H9 (cell line): ENCODE measurements at regions not wholly inside any gene's neighbourhood (a gene's known extent, or its start where the extent isn't known, plus 50 kb on each side); places are given as distances from the start of the nearest gene placed in this dataset.
"Not testable (repeated sequence)": the region's sequence is repeated elsewhere in the genome, so short reads cannot be mapped to it uniquely, and the experiment has no call there.

Experiments
- DNase-seq: peaks from one replicate; pipeline ENCODE4 v3.0.0-alpha.2; 2017
- H2AFZ ChIP-seq: one replicate; pipeline ENCODE4 v1.6.1; 2013; ENCODE audit warnings: mild to moderate bottlenecking, low read length, control low read depth, moderate library complexity
- H2AK5ac ChIP-seq: 2 replicates; pipeline ENCODE4 v1.6.1; 2013; ENCODE audit warnings: low read length, control low read depth, mixed read lengths; ENCODE audit not compliant: insufficient read length
- H2BK120ac ChIP-seq: one replicate; pipeline ENCODE4 v1.6.1; 2013; ENCODE audit warnings: low read depth, mild to moderate bottlenecking, low read length, control low read depth, inconsistent platforms; ENCODE audit not compliant: poor library complexity, severe bottlenecking
- H2BK12ac ChIP-seq: 2 replicates; pipeline ENCODE4 v1.6.1; 2013; ENCODE audit warnings: low read length, control low read depth, mixed read lengths, low read depth; ENCODE audit not compliant: insufficient read length
- H2BK15ac ChIP-seq: 2 replicates; pipeline ENCODE4 v1.6.1; 2013; ENCODE audit warnings: low read depth, low read length, control low read depth
- H2BK20ac ChIP-seq: one replicate; pipeline ENCODE4 v1.6.1; 2013; ENCODE audit warnings: low read depth, mild to moderate bottlenecking, low read length, control low read depth, inconsistent platforms; ENCODE audit not compliant: poor library complexity, severe bottlenecking
- H2BK5ac ChIP-seq: 2 replicates; pipeline ENCODE4 v1.6.1; 2013; ENCODE audit warnings: low read length, control low read depth, mixed read lengths; ENCODE audit not compliant: insufficient read length
- H3K14ac ChIP-seq: 2 replicates; pipeline ENCODE4 v1.6.1; 2013; ENCODE audit warnings: low read length, control low read depth; ENCODE audit not compliant: insufficient read depth
- H3K18ac ChIP-seq: 2 replicates; pipeline ENCODE4 v1.6.1; 2013; ENCODE audit warnings: low read depth, mild to moderate bottlenecking, mixed read lengths, low read length, control low read depth; ENCODE audit not compliant: insufficient read length
- H3K23ac ChIP-seq: 2 replicates; pipeline ENCODE4 v1.6.1; 2013; ENCODE audit warnings: low read length, control low read depth, mixed read lengths, low read depth; ENCODE audit not compliant: insufficient read length
- H3K23me2 ChIP-seq: 2 replicates; pipeline ENCODE4 v1.6.1; 2013; ENCODE audit warnings: low read depth, mild to moderate bottlenecking, mixed read lengths, low read length, control low read depth; ENCODE audit not compliant: insufficient read length, poor library complexity, severe bottlenecking
- H3K27ac ChIP-seq: 2 replicates; pipeline ENCODE4 v1.5.1; 2013; ENCODE audit warnings: low read length, control low read depth, mixed read lengths, low read depth; ENCODE audit not compliant: insufficient read length
- H3K27me3 ChIP-seq: 2 replicates; pipeline ENCODE4 v1.6.1; 2013; ENCODE audit warnings: low read length, control low read depth, inconsistent platforms; ENCODE audit not compliant: insufficient read depth
- H3K4ac ChIP-seq: 2 replicates; pipeline ENCODE4 v1.6.1; 2013; ENCODE audit warnings: low read depth, mild to moderate bottlenecking, control low read depth, inconsistent platforms, low read length, moderate library complexity
- H3K4me1 ChIP-seq: 2 replicates; pipeline ENCODE4 v1.6.1; 2013; ENCODE audit warnings: low read length, control low read depth, inconsistent platforms; ENCODE audit not compliant: insufficient read depth
- H3K4me2 ChIP-seq: 2 replicates; pipeline ENCODE4 v1.6.1; 2013; ENCODE audit warnings: low read length, control low read depth, mixed read lengths; ENCODE audit not compliant: insufficient read length, insufficient read depth
- H3K56ac ChIP-seq: 2 replicates; pipeline ENCODE4 v1.6.1; 2013; ENCODE audit warnings: low read depth, mild to moderate bottlenecking, mixed read lengths, low read length, control low read depth; ENCODE audit not compliant: insufficient read length
- H3K79me1 ChIP-seq: 2 replicates; pipeline ENCODE4 v1.6.1; 2013; ENCODE audit warnings: low read depth, mild to moderate bottlenecking, moderate library complexity, low read length, control low read depth, inconsistent platforms; ENCODE audit not compliant: insufficient read depth, poor library complexity, severe bottlenecking
- H3K79me2 ChIP-seq: 2 replicates; pipeline ENCODE4 v1.6.1; 2013; ENCODE audit warnings: low read length, control low read depth, inconsistent platforms; ENCODE audit not compliant: insufficient read depth
- H3K9ac ChIP-seq: 2 replicates; pipeline ENCODE4 v1.6.1; 2013; ENCODE audit warnings: low read length, control low read depth, mixed read lengths; ENCODE audit not compliant: insufficient read length; ENCODE audit errors: extremely low read depth
- H3K9me3 ChIP-seq: one replicate; pipeline ENCODE4 v1.6.1; 2013; ENCODE audit warnings: low read depth, low read length, inconsistent platforms; ENCODE audit not compliant: control insufficient read depth
- H3T11ph ChIP-seq: one replicate; pipeline ENCODE4 v1.6.1; 2013; ENCODE audit warnings: mild to moderate bottlenecking, low read length, control low read depth, inconsistent platforms
- H4K20me1 ChIP-seq: one replicate; pipeline ENCODE4 v1.6.1; 2013; ENCODE audit not compliant: control insufficient read depth, insufficient read length, insufficient read depth
- H4K5ac ChIP-seq: 2 replicates; pipeline ENCODE4 v1.6.1; 2013; ENCODE audit warnings: low read depth, mild to moderate bottlenecking, mixed read lengths, low read length, control low read depth; ENCODE audit not compliant: insufficient read length
- H4K8ac ChIP-seq: replicated peaks from 2 replicates; pipeline ENCODE4 v1.6.1; 2013; ENCODE audit warnings: low read length, control low read depth, mixed read lengths, low read depth; ENCODE audit not compliant: insufficient read length
- H4K91ac ChIP-seq: 2 replicates; pipeline ENCODE4 v1.6.1; 2013; ENCODE audit warnings: low read depth, mild to moderate bottlenecking, moderate library complexity, mixed read lengths, low read length, control low read depth; ENCODE audit not compliant: insufficient read length
- H3K27ac Mint-ChIP-seq, 3 experiments: 2 replicates in 2 of 3; 3 replicates in 1 of 3; pipeline ENCODE4 v1.8.0; 2020 to 2021; ENCODE audit warnings: mixed read lengths in 3 of 3, mild to moderate bottlenecking in 1 of 3, moderate library complexity in 1 of 3
- H3K27me3 Mint-ChIP-seq: 2 replicates; pipeline ENCODE4 v1.8.0; 2021; ENCODE audit warnings: low read depth, mild to moderate bottlenecking, moderate library complexity, mixed read lengths
- H3K36me3 Mint-ChIP-seq, 3 experiments: 2 replicates in 2 of 3; 3 replicates in 1 of 3; pipeline ENCODE4 v1.8.0; 2020 to 2021; ENCODE audit warnings: low read depth in 3 of 3, mixed read lengths in 3 of 3; ENCODE audit not compliant: insufficient read depth in 1 of 3
- H3K4me1 Mint-ChIP-seq, 2 experiments: 2 replicates each; pipeline ENCODE4 v1.8.0; 2020; ENCODE audit warnings: mixed read lengths in 2 of 2
- H3K4me3 Mint-ChIP-seq, 2 experiments: 2 replicates in 1 of 2; 3 replicates in 1 of 2; pipeline ENCODE4 v1.8.0; 2020 to 2021; ENCODE audit warnings: mild to moderate bottlenecking in 2 of 2, mixed read lengths in 2 of 2, moderate library complexity in 1 of 2
- H3K9me3 Mint-ChIP-seq, 2 experiments: 2 replicates in 1 of 2; 3 replicates in 1 of 2; pipeline ENCODE4 v1.8.0; 2020; ENCODE audit warnings: mild to moderate bottlenecking in 2 of 2, mixed read lengths in 2 of 2, moderate library complexity in 1 of 2
- WGBS: extraction: QIAGEN DNeasy Blood & Tissue Kit; methylation state at CpG from one replicate; pipeline ENCODE4 v1.1.7; 2013; ENCODE audit warnings: missing lambda C conversion rate, low lambda C conversion rate, mixed read lengths; ENCODE audit not compliant: insufficient read length; ENCODE audit errors: extremely low coverage; 5-methylcytosine and 5-hydroxymethylcytosine counted together

GRCh38 chr2:110335415-110336049 lies 123.2 kb upstream of the MTLN start:
- H3K4me2 ChIP-seq, H3K27ac ChIP-seq, H3K18ac ChIP-seq, H3K23me2 ChIP-seq, H4K20me1 ChIP-seq, H3K79me1 ChIP-seq, H3K27me3 Mint-ChIP-seq, H2BK120ac ChIP-seq, H3T11ph ChIP-seq, H2BK5ac ChIP-seq, DNase-seq, H4K5ac ChIP-seq, H2BK20ac ChIP-seq, H3K14ac ChIP-seq, H3K36me3 Mint-ChIP-seq, H3K9me3 ChIP-seq, H4K8ac ChIP-seq, H2BK12ac ChIP-seq, H3K27ac Mint-ChIP-seq, H2BK15ac ChIP-seq, H3K9ac ChIP-seq, H2AK5ac ChIP-seq, H3K4me1 ChIP-seq, H3K79me2 ChIP-seq, H3K4ac ChIP-seq, H3K23ac ChIP-seq, H3K56ac ChIP-seq, H3K27me3 ChIP-seq, H3K4me1 Mint-ChIP-seq, H3K9me3 Mint-ChIP-seq, H3K4me3 Mint-ChIP-seq, H2AFZ ChIP-seq, H4K91ac ChIP-seq: not testable (repeated sequence)
- no CpG with 5 or more reads among the region's 10 CpGs for WGBS

DNA sequence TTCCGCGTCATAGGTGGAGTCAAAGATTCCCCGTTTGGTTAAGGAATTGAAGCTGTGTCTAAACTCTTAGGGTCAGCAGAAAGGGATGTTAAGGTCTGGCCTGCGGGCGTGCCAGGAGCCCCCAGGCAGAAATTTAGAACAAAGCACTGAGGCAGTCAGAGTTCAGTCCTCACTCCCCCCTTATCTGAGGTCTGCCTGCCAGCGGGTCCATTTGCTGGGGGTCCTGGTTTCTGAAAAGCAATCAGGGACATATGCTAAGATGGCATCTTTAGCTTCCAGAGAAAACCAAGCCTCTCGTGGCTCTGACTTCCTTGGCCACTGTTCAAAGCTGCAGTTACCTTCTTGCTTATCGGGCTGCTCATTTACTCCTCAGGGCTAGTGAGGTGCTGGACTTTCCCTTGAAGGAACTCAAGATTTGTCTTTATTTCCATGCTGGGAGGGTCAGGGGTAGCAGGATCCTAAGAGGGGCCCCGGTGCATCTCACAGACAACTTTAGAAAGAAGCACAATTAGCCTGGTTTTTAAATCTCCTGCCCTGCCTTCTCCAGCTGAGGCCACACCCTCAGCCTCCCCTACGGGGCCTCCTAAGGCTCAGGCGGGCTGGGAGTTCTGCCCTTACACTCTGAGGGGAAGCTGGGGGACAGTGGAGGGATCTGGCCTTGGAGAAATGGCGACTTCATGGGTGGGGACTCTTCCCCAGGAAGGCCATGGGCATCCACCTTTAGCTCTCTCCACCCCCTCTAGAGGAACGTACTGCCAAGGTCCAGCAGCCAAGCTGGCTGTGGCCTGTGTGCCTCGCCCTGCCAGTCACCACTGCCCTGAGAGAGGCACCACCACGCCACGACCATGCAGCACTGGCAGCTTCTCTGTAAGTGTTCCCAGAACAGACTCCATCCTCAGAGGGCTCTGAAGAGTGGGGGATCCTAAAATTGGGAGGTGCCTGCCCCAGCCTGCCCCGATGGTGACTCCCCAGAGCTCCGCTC lies 121.1 kb upstream of the MTLN start:
- not testable (repeated sequence) for H4K8ac ChIP-seq, H2AFZ ChIP-seq, H4K5ac ChIP-seq, H2BK12ac ChIP-seq, H3K4me3 Mint-ChIP-seq, DNase-seq, H3K9me3 Mint-ChIP-seq, H2BK15ac ChIP-seq, H3K27me3 ChIP-seq, H3K4me1 ChIP-seq, H3K14ac ChIP-seq, H2BK120ac ChIP-seq, H3K9me3 ChIP-seq, H3K27ac ChIP-seq, H3K79me1 ChIP-seq, H3K23me2 ChIP-seq, H4K20me1 ChIP-seq, H3K4me1 Mint-ChIP-seq, H3K36me3 Mint-ChIP-seq, H3K9ac ChIP-seq, H3K4ac ChIP-seq, H3K23ac ChIP-seq, H2AK5ac ChIP-seq, H2BK5ac ChIP-seq, H3K27me3 Mint-ChIP-seq, H3K27ac Mint-ChIP-seq, H3T11ph ChIP-seq, H3K18ac ChIP-seq, H2BK20ac ChIP-seq, H3K56ac ChIP-seq, H3K4me2 ChIP-seq, H4K91ac ChIP-seq, H3K79me2 ChIP-seq
- WGBS = no CpG with 5 or more reads among the region's 18 CpGs
